Omental fat pad (tissue), 3 donors: ENCODE measurements at regions not wholly inside any gene's neighbourhood (a gene's known extent, or its start where the extent isn't known, plus 50 kb on each side); places are given as distances from the start of the nearest gene placed in this dataset.

Experiments
- ATAC-seq: fragments of 150-250 bp; one replicate; pipeline ENCODE4 v1.9.1; 2016; ENCODE audit warnings: mild to moderate bottlenecking, moderate library complexity; ENCODE audit not compliant: low FRiP score
- DNase-seq: peaks from one replicate; pipeline ENCODE4 v3.0.0-alpha.2; 2019; ENCODE audit warnings: low spot score
- TF ChIP-seq, protein P1 (sequence below), 3 donors: fragments of 450-650 bp; IDR thresholded peaks; one replicate each; pipeline ENCODE4 v1.5.1; 2016 to 2017; ENCODE audit warnings: antibody characterized with exemption in 3 of 3, mild to moderate bottlenecking in 3 of 3, moderate library complexity in 2 of 3

DNA sequence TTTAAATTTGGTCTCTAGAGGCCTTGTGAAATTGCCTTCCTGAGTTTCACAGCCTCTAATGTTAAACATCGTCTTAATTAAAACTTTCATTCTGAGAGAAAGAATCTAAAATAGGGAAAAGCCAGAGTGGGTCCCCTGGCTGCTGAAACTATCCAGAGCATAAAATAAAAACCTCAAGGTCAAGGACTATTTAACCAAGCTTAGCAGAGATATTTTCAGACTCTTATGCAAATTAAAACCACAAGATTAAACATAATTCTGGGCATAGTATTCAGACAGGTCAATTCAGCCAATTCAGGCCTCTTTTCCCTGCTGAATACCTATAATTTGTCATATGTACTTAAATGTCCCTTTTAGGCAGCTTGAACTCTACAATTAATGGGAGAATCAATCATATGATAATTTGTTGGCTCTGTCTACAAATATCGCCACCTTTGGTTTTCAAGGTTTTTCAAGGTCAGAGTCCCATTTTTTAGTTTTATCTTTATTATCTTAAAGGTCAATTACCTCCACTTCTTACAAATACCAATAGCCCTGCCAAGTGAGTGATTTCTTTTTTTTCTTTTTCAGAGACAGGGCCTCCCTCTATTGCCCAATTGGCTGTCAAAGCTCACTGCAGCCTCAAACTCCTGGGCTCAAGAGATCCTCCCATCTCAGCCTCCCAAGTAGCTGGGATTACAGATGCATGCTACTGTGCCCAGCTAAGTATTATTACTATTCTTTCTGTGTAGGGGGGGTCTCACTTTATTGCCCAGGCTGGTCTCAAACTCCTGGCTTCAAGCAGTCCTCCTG, 257.1 kb downstream of the PHLDA1 start:
- DNase-seq (no peak), ATAC-seq (no peak)
- TF ChIP-seq, protein P1, sequence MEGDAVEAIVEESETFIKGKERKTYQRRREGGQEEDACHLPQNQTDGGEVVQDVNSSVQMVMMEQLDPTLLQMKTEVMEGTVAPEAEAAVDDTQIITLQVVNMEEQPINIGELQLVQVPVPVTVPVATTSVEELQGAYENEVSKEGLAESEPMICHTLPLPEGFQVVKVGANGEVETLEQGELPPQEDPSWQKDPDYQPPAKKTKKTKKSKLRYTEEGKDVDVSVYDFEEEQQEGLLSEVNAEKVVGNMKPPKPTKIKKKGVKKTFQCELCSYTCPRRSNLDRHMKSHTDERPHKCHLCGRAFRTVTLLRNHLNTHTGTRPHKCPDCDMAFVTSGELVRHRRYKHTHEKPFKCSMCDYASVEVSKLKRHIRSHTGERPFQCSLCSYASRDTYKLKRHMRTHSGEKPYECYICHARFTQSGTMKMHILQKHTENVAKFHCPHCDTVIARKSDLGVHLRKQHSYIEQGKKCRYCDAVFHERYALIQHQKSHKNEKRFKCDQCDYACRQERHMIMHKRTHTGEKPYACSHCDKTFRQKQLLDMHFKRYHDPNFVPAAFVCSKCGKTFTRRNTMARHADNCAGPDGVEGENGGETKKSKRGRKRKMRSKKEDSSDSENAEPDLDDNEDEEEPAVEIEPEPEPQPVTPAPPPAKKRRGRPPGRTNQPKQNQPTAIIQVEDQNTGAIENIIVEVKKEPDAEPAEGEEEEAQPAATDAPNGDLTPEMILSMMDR (IDR thresholded peaks at IDR 0.05), result no peak

DNA sequence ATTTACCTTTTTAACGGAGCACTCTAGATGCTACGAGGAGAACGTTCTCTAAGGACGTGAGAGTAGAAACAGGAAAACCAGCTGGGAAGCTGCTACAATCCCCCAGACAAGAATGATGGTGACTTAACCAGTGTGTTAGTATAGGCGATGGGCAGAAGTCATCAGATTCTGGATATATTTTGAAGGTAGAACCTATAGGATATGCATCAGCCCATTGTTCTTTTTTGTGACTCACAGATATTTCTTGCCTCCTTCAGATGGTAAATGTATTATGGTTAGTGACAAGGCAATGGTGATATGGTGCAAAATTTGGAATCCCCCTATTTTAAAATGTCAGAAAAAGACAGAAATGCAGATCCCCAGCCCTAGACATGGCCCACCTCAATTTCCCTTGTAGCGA, 258.2 kb downstream of the PHLDA1 start:
- no peak for ATAC-seq

DNA sequence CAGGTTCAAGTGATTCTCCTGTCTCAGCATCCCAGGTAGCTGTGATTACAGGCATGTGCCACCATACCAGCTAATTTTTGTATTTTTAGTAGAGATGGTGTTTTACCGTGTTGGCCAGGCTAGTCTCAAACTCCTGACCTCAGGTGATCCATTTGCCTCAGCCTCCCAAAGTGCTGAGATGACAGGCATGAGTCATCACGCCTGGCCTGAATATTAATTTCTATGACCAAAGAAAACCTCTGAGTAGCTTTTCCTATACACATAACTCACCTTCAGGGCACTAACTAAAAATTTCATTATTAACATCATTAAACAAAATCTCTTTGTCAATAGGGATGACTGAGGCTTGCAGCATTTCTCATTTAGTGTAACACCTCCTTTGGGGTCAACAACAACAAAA, 259.6 kb upstream of the KRR1 start:
- TF ChIP-seq, protein P1 (IDR thresholded peaks at IDR 0.05), result no peak
- no peak for DNase-seq
- ATAC-seq, result no peak

More for the DNA sequence above, 258.2 kb downstream of the PHLDA1 start:
- no peak for DNase-seq
- TF ChIP-seq, protein P1 (IDR thresholded peaks at IDR 0.05), result no peak

DNA sequence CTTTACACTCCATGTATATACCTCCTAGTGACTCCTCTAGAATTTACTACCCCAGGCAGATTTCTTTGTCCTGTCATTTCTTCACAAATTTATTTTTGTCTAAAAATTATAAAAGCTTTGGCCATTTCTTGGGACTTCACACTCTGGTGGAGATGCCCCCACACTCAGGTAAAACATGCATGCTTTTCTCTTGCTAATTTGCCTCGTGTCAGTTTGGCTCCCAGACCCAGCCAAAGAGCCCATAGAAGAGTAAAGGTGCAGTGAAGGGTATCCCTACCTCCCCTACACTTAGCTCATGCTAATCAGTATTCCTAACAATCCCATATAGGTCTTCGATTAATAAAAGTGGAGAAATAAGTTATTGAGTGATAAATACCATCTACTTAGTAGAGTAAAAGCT, 256.5 kb upstream of the KRR1 start:
- ATAC-seq, result no peak
- TF ChIP-seq, protein P1 (IDR thresholded peaks at IDR 0.05), result no peak
- DNase-seq, result no peak

DNA sequence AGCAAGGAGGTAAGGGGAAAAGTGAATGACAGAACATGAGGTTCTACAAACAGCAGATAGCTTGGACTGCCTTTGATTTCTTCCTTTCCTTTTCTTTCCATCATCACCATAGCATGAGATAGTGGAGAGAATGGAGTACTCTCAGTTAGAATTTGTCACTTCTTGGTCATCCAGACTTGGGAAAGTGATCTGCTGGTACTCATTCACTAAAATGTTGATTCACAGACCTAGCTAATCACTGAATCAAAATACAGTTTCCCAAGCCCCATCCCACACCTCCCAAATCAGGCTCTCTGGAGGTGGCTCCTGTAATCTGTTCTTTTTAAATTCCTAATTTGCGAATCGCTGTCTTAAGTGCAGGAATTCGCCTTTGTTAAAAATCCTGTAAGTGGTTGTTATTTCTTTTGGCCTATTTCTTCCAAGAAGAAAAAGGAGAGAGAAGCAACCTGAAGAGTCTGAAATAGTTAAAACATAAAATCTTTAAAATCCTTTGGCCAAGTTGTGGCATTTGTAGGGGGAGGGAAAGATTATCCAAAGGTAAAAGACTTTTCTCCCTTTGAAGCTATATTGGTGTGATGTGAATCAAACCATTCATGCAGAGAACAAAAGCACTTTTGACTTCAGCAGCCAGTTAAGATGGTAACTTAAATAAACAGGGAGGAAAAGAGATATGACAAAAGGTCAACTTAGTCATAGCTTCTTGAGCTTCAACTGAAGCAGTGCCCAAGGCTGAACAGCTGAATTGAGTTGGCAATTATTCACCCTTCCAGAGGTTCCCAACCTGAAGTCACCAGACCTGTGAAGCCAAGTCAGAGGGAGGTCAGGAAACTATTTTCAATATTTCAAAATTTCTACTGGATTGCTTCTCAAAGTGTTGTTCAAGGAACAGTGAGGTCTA, 255.1 kb upstream of the KRR1 start:
- DNase-seq (no peak), ATAC-seq (peak; percentile 57)
- TF ChIP-seq, protein P1 (IDR thresholded peaks at IDR 0.05), result no peak

DNA sequence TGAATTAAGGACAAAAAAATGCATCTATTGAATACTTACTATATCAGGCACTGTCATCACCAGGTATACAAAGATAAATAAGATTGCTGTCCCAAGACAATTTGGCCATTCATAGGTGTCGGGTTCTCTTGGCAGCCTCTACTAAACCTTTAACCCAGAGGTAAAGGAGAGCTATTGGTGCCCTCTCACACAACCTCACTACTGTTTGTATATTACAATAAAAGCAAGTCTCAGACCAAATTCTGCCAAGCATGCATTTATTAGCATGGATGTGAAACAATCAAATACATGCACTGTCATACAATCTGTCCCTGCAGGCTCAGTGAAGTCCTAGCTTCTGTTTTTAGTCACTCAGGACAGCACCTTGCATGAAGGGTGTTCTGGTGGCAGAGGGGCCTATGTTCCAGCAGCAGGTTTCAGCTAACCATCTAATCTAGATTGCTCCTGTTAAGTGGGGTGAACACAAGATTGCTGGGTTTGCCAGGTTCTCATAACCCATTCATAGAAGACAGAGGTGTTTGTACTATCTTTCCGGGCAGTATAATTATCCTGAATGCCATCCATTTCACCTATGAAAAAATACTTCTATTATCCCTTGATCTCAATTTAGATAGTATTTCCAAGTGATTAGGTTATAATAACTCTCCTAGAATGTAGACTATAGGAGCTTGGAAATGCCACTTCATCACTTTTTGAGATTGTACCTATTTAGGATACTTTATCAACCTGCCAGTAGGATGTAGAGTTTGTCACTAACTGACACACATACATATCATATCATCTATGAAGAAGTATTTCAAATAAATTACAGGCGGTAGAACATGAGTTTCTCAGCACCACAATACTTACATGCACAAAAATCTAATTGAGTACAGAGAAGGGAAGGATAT, 254.0 kb upstream of the KRR1 start:
- no peak for ATAC-seq
- DNase-seq, result no peak
- TF ChIP-seq, protein P1 (IDR thresholded peaks at IDR 0.05), result no peak
